CD14-positive monocyte (primary cell): ENCODE measurements at regions not wholly inside any gene's neighbourhood (a gene's known extent, or its start where the extent isn't known, plus 50 kb on each side); places are given as distances from the start of the nearest gene placed in this dataset.

Experiments
- DNase-seq, 3 donors: peaks; one replicate each; pipeline ENCODE4 v3.0.0-alpha.2; 2011 to 2022
- H2AFZ ChIP-seq: 2 replicates; pipeline ENCODE4 v1.6.0; 2012; ENCODE audit warnings: mild to moderate bottlenecking, low read depth, low read length, inconsistent platforms; ENCODE audit not compliant: insufficient read depth, poor library complexity, severe bottlenecking
- H3K27ac ChIP-seq, 2 donors: 1 replicate in 1 of 2; 2 replicates in 1 of 2; pipeline ENCODE4 v1.5.1; 2012 to 2013; ENCODE audit warnings: low read length in 2 of 2, control low read depth in 1 of 2, inconsistent platforms in 1 of 2, low read depth in 1 of 2, mild to moderate bottlenecking in 1 of 2
- H3K27me3 ChIP-seq, 2 donors: one replicate each; pipeline versions ENCODE4 v1.6.0 to v1.6.1; 2011 to 2013; ENCODE audit warnings: low read length in 2 of 2; ENCODE audit not compliant: control insufficient read depth in 2 of 2, insufficient read depth in 2 of 2
- H3K36me3 ChIP-seq, 2 donors: replicated peaks in 1 of 2; 1 replicate in 1 of 2; 2 replicates in 1 of 2; pipeline versions ENCODE4 v1.5.1 to v1.6.1; 2012 to 2013; ENCODE audit warnings: low read length in 2 of 2, control low read depth in 1 of 2, inconsistent platforms in 1 of 2, mild to moderate bottlenecking in 1 of 2; ENCODE audit not compliant: insufficient read depth in 2 of 2, control insufficient read depth in 1 of 2
- H3K4me1 ChIP-seq, 2 donors: 1 replicate in 1 of 2; 2 replicates in 1 of 2; pipeline versions ENCODE4 v1.5.1 to v1.6.1; 2012 to 2013; ENCODE audit warnings: low read length in 2 of 2, control low read depth in 1 of 2, inconsistent platforms in 1 of 2, mild to moderate bottlenecking in 1 of 2, moderate library complexity in 1 of 2; ENCODE audit not compliant: insufficient read depth in 2 of 2, control insufficient read depth in 1 of 2
- H3K4me2 ChIP-seq: replicated peaks from 2 replicates; pipeline ENCODE3; 2012; ENCODE audit warnings: low read length, moderate library complexity, mild to moderate bottlenecking; ENCODE audit not compliant: poor library complexity, severe bottlenecking; ENCODE audit errors: extremely low read depth
- H3K4me3 ChIP-seq, 3 experiments: fragments of 200-600 bp in 1 of 3; sonication (generic) in 1 of 3; replicated peaks in 1 of 3; 1 replicate in 2 of 3; 2 replicates in 1 of 3; pipeline ENCODE4 v1.5.1; 2011 to 2013; ENCODE audit warnings: low read length in 3 of 3, mild to moderate bottlenecking in 3 of 3, control low read depth in 2 of 3, low read depth in 2 of 3, inconsistent platforms in 1 of 3, moderate library complexity in 1 of 3
- H3K79me2 ChIP-seq: 2 replicates; pipeline ENCODE4 v1.6.0; 2012; ENCODE audit warnings: mild to moderate bottlenecking, control low read depth, inconsistent platforms, low read length, moderate library complexity; ENCODE audit not compliant: insufficient read depth
- H3K9ac ChIP-seq: 2 replicates; pipeline ENCODE4 v1.6.0; 2017; ENCODE audit warnings: low read length, mild to moderate bottlenecking; ENCODE audit not compliant: insufficient read depth, poor library complexity, severe bottlenecking
- H3K9me3 ChIP-seq, 2 donors: replicated peaks in 1 of 2; 1 replicate in 1 of 2; 2 replicates in 1 of 2; pipeline versions ENCODE4 v1.5.1 to v1.6.1; 2012 to 2013; ENCODE audit warnings: low read length in 2 of 2, control low read depth in 1 of 2; ENCODE audit not compliant: control insufficient read depth in 1 of 2, insufficient read depth in 1 of 2
- H4K20me1 ChIP-seq: 2 replicates; pipeline ENCODE4 v1.6.0; 2012; ENCODE audit warnings: mild to moderate bottlenecking, low read length, control low read depth, moderate library complexity; ENCODE audit not compliant: insufficient read depth
- H3K27ac Mint-ChIP-seq, 7 donors: one replicate each; pipeline ENCODE4 v1.8.0; 2020; ENCODE audit warnings: mild to moderate bottlenecking in 7 of 7, mixed read lengths in 7 of 7, moderate library complexity in 6 of 7, inconsistent platforms in 2 of 7
- H3K27me3 Mint-ChIP-seq, 3 donors: one replicate each; pipeline ENCODE4 v1.8.0; 2021 to 2022; ENCODE audit warnings: low read depth in 3 of 3, mild to moderate bottlenecking in 3 of 3, mixed read lengths in 3 of 3, moderate library complexity in 3 of 3, inconsistent platforms in 1 of 3
- H3K36me3 Mint-ChIP-seq, 2 donors: one replicate each; pipeline ENCODE4 v1.8.0; 2020; ENCODE audit warnings: mixed read lengths in 2 of 2, inconsistent platforms in 1 of 2, mild to moderate bottlenecking in 1 of 2
- H3K4me1 Mint-ChIP-seq: one replicate; pipeline ENCODE4 v1.8.0; 2020; ENCODE audit warnings: mild to moderate bottlenecking, mixed read lengths
- H3K4me3 Mint-ChIP-seq, 2 donors: one replicate each; pipeline ENCODE4 v1.8.0; 2020; ENCODE audit warnings: mild to moderate bottlenecking in 2 of 2, mixed read lengths in 2 of 2, moderate library complexity in 1 of 2
- H3K9me3 Mint-ChIP-seq, 7 donors: one replicate each; pipeline ENCODE4 v1.8.0; 2020 to 2022; ENCODE audit warnings: mixed read lengths in 7 of 7, mild to moderate bottlenecking in 6 of 7, moderate library complexity in 6 of 7, inconsistent platforms in 2 of 7
- WGBS: methylation state at CpG from one replicate; pipeline ENCODE4 v1.1.5; 2013; ENCODE audit warnings: missing lambda C conversion rate; ENCODE audit not compliant: insufficient coverage; 5-methylcytosine and 5-hydroxymethylcytosine counted together
- intact Hi-C, 2 donors: fragments of 100-400 bp; cut with micrococcal nuclease; formaldehyde crosslinking; loops; one replicate each; pipeline versions ENCODE4 v1.15.0 to v1.15.1; 2023
- TF ChIP-seq, protein P1 (sequence below): fragments of 200-600 bp; IDR thresholded peaks from one replicate; pipeline ENCODE4 v1.8.0; 2022; ENCODE audit warnings: antibody characterized with exemption, mild to moderate bottlenecking

DNA sequence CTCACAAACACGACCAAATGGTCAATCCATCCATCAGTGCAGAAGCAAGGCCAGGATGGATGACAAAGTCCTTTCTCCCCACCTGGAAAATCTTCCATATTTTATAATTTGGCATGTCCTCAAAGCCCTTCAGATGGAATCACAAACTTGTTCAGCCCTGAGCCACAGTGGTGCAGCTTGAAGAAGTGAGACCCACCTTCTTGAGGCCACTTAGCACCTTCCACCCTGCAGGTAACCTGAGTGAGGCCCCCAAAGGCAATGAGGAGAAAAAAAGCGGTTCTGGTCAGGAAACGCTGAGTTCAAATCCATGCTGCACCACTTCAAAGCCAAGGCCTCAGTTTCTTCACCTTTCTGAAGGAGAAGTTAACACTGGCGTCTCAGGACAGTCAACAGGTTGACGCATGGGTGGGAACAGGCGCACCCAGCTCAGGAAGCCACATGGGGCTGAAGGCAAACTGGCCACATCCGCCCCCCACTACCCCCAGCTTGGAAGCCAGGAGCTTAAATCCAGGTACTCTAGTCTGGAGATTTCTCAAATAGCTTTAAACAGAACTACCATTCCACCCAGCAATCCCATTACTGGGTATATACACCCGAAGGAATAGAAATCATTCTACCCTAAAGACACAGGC, 320.4 kb downstream of the BCL11B start:
- H3K27ac Mint-ChIP-seq, result no peak overlapping the region
- Histone ChIP-seq H3K4me2 (no peak overlapping the region), H2AFZ (no peak overlapping the region), H3K9me3 (no peaks in the 10 kb centered on the region), H3K4me1 (peaks cover 48 to 53% of the 10 kb centered on the region in 2 donors), H4K20me1 (no peaks in the 10 kb centered on the region), H3K79me2 (no peaks in the 10 kb centered on the region), H3K36me3 (no peaks in the 10 kb centered on the region), H3K4me3 (no peak overlapping the region), H3K27me3 (no peaks in the 10 kb centered on the region), H3K27ac (no peak overlapping the region), H3K9ac (no peak overlapping the region)
- H3K4me1 Mint-ChIP-seq, result peaks cover 61% of the 10 kb centered on the region
- peaks cover 4 to 16% (median 5%) of the 10 kb centered on the region in 3 donors for H3K27me3 Mint-ChIP-seq
- DNase-seq, result no peak
- no peak overlapping the region for H3K4me3 Mint-ChIP-seq
- 93% methylated on average over 4 of the region's 8 CpGs for WGBS
- intact Hi-C loops, result no loop called here
- H3K36me3 Mint-ChIP-seq, result peaks cover 0 to 1% of the 10 kb centered on the region in 2 donors
- H3K9me3 Mint-ChIP-seq, result peaks cover 0 to 6% (median 0%) of the 10 kb centered on the region in 7 donors
- TF ChIP-seq, protein P1, sequence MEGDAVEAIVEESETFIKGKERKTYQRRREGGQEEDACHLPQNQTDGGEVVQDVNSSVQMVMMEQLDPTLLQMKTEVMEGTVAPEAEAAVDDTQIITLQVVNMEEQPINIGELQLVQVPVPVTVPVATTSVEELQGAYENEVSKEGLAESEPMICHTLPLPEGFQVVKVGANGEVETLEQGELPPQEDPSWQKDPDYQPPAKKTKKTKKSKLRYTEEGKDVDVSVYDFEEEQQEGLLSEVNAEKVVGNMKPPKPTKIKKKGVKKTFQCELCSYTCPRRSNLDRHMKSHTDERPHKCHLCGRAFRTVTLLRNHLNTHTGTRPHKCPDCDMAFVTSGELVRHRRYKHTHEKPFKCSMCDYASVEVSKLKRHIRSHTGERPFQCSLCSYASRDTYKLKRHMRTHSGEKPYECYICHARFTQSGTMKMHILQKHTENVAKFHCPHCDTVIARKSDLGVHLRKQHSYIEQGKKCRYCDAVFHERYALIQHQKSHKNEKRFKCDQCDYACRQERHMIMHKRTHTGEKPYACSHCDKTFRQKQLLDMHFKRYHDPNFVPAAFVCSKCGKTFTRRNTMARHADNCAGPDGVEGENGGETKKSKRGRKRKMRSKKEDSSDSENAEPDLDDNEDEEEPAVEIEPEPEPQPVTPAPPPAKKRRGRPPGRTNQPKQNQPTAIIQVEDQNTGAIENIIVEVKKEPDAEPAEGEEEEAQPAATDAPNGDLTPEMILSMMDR, result no peak

DNA sequence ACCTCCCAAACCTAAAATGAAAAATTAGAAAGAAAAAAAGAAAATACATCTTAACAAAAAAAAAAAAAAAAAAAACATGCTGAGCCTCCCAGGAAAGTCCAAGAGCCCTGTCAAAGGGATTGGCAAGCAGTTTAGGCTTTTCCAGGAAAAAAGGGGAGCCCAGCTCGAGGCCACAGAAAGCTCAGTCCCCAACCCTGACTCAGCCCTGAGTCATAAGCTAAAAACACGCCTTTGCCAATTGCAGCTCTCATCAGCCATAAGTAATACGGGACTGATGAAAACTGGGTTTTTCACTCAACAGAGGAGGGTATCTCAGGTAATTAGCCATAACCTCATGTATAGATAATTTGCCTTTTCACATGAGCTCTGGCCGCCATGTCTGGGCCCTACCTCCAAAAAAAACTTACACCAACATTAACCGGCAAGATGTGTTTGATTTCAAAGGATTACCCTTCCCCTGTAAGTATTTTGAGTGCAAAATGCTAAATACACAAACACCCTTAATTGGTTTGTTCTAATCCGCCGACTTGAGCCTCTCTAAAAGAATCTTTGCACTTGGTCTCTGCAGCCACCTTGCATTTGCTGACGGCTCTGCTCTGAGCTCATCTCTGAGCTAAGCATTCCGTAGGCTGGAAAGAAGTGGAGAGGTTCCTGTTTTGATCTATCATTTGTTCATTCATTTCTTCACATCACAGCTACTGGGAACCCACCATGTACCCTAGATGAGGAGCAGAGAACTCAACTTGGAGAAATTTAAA, 319.2 kb downstream of the BCL11B start:
- Histone ChIP-seq H3K4me1 (peaks cover 60 to 64% of the 10 kb centered on the region in 2 donors), H3K9me3 (no peaks in the 10 kb centered on the region), H2AFZ (no peak overlapping the region), H4K20me1 (no peaks in the 10 kb centered on the region), H3K4me3 (no peak overlapping the region), H3K27me3 (no peaks in the 10 kb centered on the region), H3K27ac (no peak overlapping the region), H3K4me2 (no peak overlapping the region), H3K36me3 (no peaks in the 10 kb centered on the region), H3K79me2 (no peaks in the 10 kb centered on the region), H3K9ac (no peak overlapping the region)
- 29% methylated on average over 1 of the region's 9 CpGs for WGBS
- H3K27me3 Mint-ChIP-seq, result peaks cover 3 to 15% (median 4%) of the 10 kb centered on the region in 3 donors
- H3K36me3 Mint-ChIP-seq, result peaks cover 0 to 1% of the 10 kb centered on the region in 2 donors
- DNase-seq, result peak in 2 of 3 donors; percentile 41 to 72
- TF ChIP-seq, protein P1, result no peak
- no peak overlapping the region for H3K4me3 Mint-ChIP-seq
- peaks cover 0 to 6% (median 0%) of the 10 kb centered on the region in 7 donors for H3K9me3 Mint-ChIP-seq
- peak overlapping the region in 1 of 7 donors; percentile 79 for H3K27ac Mint-ChIP-seq
- H3K4me1 Mint-ChIP-seq, result peaks cover 64% of the 10 kb centered on the region
- intact Hi-C loops, result no loop called here
